ENCODE measurements at regions not wholly inside any gene's neighbourhood (a gene's known extent, or its start where the extent isn't known, plus 50 kb on each side); places are given as distances from the start of the nearest gene placed in this dataset.
"Not testable (repeated sequence)": the region's sequence is repeated elsewhere in the genome, so short reads cannot be mapped to it uniquely, and the experiment has no call there.

DNA sequence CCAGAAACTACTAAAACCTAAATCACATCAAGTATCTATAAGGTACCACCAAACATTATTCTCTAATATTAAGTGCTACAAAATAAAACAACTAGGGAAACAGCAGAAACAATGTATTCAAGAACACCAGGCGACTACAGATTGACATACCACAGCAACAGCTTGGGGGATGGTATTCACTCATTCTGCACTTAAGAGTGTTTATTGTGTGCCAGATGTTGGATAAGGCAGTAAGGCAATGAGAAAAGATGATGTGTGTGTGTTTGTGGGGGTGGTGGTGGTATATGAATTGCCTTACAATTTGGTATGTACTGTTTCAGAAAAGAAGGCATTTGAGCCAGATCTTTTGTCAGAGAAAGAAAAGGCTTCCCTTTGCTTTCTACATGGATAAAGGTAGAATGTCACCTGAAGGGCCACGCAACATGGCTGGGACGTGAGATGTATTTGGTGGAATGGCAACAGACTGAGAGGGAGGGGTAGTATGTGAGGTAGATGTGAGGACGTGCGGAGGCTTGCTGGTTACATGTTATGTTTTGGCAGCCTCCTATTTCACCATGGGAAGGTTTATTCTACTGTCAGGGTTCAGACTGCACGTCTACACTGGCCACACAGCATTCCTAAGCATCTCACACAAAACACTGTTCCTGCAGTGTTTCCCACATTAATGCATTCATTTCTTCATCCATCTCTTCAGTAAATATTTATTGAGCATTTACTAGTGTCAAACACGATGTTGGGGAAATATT is 300.7 kb downstream of the KLF12 start:
- DNase-seq = no peak

DNA sequence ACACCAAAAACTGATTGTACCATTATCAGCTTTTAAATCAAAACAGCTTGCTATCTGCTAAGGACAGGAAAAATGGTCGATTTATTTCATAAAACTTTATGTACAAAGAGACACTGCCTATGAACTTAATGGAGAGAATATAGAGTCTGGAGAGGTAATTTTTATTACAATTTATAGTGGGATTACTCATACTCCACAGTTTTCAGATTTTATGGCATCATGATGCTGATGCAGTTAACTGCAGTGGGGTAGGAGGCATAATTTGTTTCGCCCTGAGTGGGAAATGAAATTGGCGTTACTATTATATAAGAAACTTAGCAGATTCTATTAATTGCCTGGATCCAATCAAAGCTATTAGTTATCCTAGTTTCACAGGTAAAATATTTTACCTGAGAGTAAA is 301.4 kb downstream of the KLF12 start:
- no peak for DNase-seq

DNA sequence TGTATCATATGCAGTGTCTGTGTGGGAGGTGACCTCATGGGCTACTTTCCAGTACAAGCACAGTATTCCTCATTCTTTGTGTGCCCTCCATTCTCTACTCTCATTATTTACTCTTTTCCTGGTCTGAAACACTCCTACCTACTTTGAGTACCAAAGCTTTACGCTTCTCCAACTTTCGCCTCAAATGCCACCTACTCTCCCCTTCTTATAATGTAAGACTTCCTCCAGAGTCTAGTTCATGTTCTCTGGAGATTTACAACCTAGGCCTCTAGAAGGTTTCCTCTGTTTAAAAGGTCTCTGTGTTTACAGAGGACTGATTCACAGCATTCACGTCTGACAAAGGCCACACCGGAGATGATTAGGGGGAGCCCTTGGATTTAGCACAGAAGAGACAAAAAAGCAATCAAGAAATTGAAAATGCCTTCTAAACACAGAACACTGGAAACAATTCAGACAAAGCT is 302.0 kb downstream of the KLF12 start:
- no peak for DNase-seq

DNA sequence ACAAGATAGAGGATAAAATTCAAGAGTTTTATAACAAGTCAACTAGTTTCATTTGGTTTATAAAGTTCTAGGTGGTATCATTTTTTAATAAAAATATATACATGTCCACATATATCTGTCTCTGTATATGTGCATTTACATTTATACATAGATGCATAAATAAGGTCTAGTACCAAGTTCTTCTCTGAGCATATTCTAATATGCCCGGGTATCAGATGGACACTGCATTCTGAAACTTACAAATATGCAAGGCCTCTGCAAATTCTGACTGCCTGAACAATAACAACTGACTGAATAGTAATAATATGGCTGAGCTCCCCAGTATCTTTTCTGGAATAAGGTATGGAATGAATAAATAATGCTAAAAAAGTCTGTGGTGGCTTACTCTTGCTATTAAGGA is 304.8 kb downstream of the KLF12 start:
- no peak for DNase-seq

DNA sequence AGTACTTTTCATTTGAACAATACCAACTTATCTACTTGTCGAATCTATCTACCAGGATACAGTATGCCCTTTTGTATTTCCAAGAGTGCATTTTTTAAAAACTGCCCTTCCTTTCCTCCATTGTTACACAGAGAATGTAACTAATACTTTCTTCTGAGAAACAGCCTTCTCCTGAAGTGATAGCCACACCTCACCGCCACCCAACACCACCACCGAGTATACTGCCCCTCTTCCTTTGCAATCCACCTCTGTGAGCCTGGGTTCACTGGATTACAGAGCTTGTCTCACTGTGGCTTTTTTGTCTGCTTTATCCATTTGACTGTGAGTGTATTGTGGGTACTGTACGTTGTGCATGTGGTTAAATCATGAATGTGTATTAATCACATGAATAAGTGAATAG is 305.4 kb downstream of the KLF12 start:
- DNase-seq = no peak

DNA sequence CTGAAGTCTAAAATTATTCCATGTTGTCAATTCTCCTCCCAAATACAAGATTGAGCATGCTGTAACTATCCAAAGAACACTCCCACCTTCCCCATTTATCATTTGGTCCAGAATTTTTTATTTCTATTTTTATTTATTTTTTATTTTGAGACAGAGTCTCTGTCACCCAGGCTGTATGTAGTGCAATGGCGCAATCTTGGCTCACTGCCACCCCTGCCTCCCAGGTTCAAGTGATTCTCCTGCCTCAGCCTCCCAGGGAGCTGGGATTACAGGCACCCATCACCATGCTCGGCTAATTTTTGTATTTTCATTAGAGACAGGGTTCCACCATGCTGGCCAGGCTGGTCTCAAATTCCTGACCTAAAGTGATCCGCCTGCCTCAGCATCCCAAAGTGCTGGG is 306.8 kb downstream of the KLF12 start:
- DNase-seq = no peak

DNA sequence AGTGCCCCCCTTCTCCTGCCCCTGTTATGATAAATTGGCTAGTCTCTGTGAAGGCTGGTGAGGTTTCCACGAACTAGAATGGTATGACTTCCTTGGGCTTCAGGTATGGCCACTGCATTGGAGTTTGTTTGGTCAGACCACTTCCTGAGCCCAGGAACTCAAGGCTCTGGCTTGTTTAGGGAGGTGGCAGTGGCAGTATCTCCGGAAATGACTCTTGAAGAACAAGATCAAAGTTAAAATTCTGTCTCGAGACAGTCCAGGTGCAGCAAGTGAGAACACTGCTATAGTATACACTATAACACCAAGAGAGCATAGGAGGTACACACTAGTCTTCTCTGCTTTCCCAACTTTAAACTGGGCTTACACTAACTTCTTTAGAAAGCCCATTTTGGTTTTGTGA is 309.1 kb downstream of the KLF12 start:
- DNase-seq = no peak

DNA sequence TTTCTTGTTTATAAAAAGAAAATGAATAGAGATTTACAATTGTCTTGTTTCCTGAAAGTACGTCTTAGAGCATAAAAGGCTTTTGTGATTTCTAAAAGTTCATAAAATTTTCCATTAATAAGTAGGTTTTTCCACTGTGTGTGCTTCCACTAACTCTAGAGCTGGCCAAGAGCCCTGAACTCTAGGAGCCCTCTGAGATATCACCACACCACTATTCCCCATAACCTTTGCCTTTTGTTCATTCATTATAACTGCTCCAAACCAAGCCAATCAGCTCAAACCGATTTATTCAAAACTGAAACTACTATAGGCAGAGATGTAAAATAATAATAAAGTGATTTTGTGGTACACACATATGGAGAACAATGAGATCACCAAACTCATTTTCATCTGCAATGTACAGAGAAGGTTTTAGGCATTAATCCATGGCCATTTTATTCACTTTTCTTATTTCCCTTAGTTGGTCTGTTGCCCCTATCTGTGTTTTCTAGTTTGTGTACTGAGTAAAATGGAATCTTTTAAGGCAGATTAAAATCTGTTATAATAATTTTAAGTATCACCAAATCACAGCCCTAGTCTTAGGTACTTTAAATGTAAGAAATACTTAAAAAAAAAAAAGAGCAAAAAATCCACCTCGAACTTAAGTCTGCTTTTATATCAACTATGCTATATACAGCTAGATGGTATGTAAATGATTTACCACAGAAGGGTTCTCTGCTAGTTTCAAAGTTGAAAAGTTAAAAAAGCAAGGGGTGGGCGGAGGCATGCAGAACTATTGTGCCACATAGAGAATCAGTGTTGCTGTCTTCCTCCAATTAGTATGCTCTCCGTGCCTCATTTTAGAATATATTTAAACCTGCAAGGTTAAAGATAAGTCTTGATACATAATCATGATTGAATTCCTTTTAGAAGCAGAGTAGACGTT is 311.3 kb downstream of the KLF12 start:
- no peak for DNase-seq

DNA sequence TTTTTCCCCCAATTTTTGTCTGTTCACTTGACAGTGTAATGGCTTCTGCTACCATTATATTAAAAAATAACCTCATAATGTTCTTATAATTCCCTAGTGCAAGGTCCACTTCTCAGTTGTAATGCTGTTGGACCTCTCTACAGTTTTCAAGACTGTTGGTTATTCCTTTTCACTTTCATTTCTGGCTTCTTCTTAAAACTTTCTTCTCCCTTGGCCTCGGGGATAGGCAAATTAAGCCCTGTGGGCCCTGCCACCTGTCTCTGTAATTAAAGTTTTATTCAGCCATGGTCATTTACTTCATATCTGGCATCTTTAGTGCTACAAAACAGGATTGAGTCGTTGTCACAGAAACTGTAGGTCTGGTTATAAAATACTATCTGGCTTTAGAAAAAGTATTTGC is 313.5 kb downstream of the KLF12 start:
- DNase-seq = no peak

DNA sequence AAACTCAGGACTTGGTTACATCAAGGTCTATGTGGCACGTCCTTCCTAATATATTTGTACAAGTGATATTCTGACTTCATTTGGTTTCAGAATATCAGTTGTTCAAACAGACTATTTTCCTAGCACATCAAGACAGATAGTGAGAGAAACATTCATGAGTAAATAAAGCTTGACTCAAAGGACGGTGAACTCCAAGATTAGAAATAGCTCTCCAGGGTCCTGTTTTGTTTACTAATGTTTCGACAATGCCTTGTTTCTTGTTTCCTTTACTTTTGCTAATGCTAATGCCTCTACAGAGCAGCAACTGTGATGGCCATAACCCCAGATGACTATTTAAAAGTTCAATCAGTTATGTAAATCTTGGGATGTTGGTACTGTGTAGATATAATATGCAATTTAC is 313.9 kb downstream of the KLF12 start:
- DNase-seq = no peak

DNA sequence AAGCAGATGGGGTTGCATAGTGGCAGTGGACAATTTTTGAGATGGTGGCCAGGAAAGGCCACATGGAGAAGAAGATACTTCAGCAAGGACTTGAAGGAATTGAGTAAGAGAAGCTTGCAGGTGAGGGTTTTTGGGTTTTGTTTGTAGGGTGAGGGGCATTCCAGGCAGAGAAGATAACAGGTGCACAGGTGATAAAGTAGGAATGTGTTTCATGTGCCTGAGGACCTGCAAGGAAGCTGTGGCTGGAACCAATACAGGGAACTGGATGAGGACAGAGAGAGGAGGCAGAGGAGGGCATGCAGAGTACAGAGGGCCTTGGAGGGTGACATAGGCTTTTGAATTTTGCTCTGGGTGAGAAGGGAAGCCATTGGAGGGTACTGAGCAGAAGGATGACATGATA is 314.5 kb downstream of the KLF12 start:
- no peak for DNase-seq

DNA sequence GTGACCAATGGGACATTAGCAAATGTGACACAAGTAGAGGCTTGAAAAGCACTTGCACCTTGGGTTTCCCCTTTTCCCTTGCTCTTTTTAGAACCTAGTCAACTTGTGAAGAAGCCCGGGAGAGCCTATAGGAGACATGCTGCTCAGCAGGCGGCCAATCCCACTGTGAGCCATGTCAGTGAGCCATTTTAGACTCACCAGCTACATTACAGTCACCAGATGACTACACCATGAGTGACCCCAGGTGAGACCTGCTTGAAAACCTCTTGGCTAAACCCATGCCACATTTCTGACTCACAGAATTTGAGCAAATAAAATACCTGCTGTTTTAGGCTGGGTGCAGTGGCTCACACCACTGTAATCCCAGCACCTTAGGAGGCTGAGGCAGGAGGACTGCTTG is 317.5 kb downstream of the KLF12 start:
- DNase-seq = no peak

DNA sequence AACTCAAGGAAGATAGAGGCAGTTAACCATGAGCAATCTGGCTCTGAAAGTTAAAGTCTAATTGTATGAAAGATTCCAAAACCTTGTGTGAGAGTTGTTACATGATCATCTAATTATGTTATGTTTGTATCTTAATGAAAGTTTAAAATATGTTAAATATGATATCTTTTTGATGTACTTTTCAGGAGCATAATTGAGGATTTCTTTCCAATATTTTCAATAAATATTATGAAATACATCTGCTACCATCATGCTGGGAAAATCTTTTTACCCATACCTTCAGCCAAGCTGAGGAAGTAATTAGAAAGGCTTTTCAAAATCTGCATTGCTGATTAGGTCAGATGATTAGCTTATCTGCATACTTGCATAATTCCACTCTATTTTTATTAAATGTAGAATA is 318.4 kb downstream of the KLF12 start:
- DNase-seq = no peak

DNA sequence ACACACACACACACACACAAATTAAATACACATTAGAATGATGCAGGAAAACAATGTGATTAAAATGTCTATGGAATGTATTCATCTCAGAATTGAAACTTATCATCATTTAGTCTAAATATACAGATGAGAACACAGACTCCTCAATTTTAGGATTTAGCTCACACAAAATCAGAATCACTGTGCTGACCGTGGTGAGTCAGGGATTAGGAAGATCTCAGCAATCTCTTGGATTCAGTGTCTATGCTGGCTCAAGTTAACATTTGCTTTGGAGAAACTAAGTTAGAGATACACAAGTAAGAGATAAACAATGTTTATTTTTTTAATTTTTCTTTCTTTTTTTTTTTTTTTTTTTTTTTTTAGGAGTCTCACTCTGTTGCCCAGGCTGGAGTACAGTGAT is 323.6 kb downstream of the KLF12 start:
- no peak for DNase-seq

DNA sequence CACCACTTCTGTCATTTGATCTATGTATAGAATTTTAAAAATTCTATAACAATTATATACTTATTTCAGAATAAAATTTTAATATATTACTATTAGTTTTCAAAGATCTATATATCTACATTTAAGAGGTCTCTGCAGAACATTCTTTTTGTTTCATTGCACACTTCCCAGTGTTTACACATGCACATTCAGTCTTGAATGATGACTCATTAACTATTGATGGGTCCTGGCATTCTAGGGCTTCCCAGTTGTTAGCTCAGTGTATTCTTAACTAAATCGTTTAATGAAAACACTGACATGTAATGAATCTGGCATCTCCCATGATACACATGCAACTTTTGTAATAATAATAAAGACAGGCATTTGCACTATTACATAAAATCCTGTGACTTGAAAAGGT is 324.6 kb downstream of the KLF12 start:
- no peak for DNase-seq

DNA sequence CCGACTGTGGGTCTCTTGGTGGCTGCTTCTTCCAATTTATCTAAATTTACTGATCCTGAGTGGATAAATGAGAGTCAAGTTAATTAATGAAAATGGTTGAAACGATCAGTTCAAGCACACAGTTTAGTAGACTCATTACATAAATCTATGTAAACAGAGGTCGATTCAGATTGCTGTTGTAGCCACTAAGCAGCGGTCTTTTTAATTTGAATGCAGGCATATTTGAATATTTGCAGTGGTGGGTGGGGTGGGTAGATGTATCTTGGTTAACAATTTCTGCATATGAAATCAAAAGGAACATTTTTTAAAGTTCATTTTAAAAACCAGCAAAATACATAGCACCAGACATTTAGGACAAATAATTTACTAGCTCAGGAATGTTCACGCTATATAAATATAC is 325.9 kb downstream of the KLF12 start:
- DNase-seq = no peak

DNA sequence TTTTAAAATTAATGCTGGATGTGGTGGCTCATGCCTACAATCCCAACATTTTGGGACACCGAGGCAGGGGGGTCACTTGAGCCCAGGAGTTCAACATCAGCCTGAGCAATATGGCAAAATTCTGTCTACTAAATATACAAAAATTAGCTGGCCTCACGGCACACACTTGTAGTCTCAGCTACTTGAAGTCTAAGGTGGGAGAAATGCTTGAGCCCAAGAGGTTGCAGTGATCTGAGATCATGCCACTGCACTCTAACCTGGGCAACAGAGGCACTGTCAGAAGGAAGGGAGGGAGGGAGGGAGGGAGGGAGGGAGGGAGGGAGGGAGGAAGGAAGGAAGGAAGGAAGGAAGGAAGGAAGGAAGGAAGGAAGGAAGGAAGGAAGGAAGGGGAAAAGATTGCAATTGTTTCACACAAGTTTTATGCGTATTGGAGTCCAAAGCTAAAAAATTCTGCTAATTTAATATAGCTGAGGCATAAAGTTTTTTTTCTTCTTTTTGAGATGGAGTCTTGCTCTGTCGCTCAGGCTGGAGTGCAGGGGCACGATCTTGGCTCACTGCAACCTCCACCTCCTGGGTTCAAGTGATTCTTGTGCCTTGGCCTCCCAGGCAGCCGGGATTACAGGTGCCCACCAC is 328.8 kb downstream of the KLF12 start:
- not testable (repeated sequence) for DNase-seq

DNA sequence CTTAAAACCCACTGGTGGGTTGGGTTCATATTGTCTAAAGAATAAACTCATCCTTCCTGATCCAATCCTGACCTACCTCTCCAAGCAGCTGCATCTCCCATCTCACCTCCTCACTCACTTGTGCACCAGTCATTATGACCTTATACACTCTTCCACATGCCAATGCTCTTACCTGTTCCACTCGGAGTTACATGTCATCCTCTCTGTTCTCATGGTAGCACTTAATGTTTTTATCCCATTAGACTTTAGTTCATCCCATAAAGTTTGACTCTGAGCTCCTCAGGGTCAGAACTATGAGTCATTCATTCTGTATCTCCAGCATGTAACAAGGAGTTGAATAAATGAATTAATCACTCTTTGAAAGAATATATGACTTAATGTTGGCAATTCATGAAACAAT is 330.2 kb downstream of the KLF12 start:
- no peak for DNase-seq

DNA sequence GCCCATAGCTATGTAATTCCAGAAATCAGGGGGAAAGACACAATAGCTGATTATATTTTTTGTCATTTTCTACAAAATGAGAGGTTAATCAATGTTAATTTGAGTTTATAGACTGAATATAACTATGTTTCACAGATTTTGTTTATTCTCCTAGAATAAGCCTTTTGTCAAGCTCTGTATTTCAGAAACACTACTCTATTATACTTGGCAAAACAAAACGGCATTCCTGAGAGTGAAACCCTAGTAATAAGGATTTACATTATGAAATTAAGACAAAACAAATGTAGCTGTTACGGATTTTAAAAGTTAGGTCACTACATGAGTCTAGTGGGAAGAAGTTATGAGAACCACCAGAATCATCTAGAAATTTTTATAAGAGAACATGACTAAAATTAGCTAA is 334.2 kb downstream of the KLF12 start:
- DNase-seq = no peak

DNA sequence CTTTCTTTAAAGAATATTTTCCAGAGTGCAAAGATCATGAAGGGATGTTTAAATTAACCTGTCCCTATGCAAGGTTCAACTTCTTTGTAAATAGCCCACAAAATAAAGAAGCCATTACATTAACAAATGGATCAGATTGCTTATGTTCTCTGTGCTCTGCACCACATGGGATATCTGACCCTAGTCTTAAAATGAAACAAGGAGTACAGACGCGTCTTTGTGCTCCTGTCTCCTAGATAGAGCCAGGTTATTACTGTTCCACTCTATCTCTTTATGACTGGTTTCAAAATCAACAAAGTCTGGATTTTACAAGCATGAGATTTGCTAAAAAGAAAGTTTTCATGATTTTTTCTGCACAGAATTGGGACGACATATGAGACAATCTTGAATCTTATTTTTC is 339.4 kb downstream of the KLF12 start:
- DNase-seq = no peak

DNA sequence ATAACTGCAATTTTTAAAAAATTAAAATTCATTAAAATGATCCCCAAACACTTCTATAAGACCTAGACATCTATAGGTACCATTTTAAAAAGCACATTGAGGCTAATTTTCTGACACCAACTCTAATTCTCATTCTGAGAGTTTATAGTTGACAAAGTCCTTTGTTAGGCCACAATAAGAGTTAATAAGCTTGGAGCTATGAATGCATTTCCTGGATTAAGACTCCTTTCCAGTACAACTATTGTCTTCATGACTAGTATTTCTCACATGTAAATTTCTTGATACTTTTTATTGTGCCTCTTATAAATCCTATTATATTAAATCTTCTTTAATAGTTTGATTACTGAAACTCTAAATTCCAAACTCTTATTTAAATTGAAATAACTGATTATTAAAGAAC is 340.8 kb downstream of the KLF12 start:
- no peak for DNase-seq

DNA sequence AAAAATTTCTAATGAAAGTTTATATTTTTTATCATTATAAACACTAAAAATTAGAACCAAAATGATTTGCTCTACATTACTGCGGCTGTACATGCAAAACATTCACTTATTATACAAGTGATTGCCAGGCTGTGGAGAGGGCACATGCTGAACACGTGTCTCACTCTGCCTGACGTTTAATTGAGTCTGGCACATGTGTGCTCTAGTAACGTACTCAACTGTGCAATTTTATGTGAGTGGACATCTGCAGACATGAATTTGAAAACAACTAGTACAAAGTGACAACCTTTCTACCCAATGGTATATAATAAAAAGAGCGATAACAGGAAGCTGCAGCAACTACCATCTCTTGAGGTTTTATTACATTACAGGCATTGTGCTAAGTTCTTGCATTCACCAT is 341.4 kb downstream of the KLF12 start:
- no peak for DNase-seq
